Endothelial cell (in vitro differentiated cells): ENCODE measurements at regions not wholly inside any gene's neighbourhood (a gene's known extent, or its start where the extent isn't known, plus 50 kb on each side); places are given as distances from the start of the nearest gene placed in this dataset.

Experiments
- DNase-seq: peaks from one replicate; pipeline ENCODE4 v3.0.0; 2021; ENCODE audit warnings: low spot score
- H3K27ac Mint-ChIP-seq: one replicate; pipeline ENCODE4 v1.8.0; 2021; ENCODE audit warnings: mixed read lengths, inconsistent platforms; ENCODE audit not compliant: unreplicated experiment
- H3K27me3 Mint-ChIP-seq: one replicate; pipeline ENCODE4 v1.8.0; 2021; ENCODE audit warnings: mild to moderate bottlenecking, moderate library complexity, mixed read lengths, inconsistent platforms; ENCODE audit not compliant: unreplicated experiment
- H3K36me3 Mint-ChIP-seq: one replicate; pipeline ENCODE4 v1.8.0; 2021; ENCODE audit warnings: mild to moderate bottlenecking, low read depth, mixed read lengths, inconsistent platforms; ENCODE audit not compliant: unreplicated experiment
- H3K4me1 Mint-ChIP-seq: one replicate; pipeline ENCODE4 v1.8.0; 2021; ENCODE audit warnings: mild to moderate bottlenecking, mixed read lengths, inconsistent platforms; ENCODE audit not compliant: unreplicated experiment
- H3K4me3 Mint-ChIP-seq: one replicate; pipeline ENCODE4 v1.8.0; 2021; ENCODE audit warnings: mild to moderate bottlenecking, mixed read lengths, inconsistent platforms; ENCODE audit not compliant: unreplicated experiment
- H3K9me3 Mint-ChIP-seq: one replicate; pipeline ENCODE4 v1.8.0; 2021; ENCODE audit warnings: mixed read lengths, inconsistent platforms; ENCODE audit not compliant: unreplicated experiment
- CTCF ChIP-seq: fragments of 200-600 bp; sonication (generic); IDR thresholded peaks from one replicate; pipeline ENCODE4 v1.5.0; 2021; ENCODE audit warnings: antibody characterized with exemption; ENCODE audit not compliant: unreplicated experiment

GRCh38 chr6:8958894-8959511 is 523.7 kb upstream of the SLC35B3 start:
- no peak for DNase-seq
- H3K9me3 Mint-ChIP-seq = no peaks in the 10 kb centered on the region
- TF ChIP-seq CTCF = no peak
- H3K27me3 Mint-ChIP-seq = no peaks in the 10 kb centered on the region
- H3K27ac Mint-ChIP-seq = no peak overlapping the region
- H3K4me3 Mint-ChIP-seq = no peak overlapping the region
- H3K36me3 Mint-ChIP-seq = no peaks in the 10 kb centered on the region
- no peaks in the 10 kb centered on the region for H3K4me1 Mint-ChIP-seq

GRCh38 chr6:8953310-8953709 is 518.0 kb upstream of the SLC35B3 start:
- no peak overlapping the region for H3K4me3 Mint-ChIP-seq
- H3K9me3 Mint-ChIP-seq = no peaks in the 10 kb centered on the region
- no peak overlapping the region for H3K27ac Mint-ChIP-seq
- H3K4me1 Mint-ChIP-seq = no peaks in the 10 kb centered on the region
- no peak for TF ChIP-seq CTCF
- no peak for DNase-seq
- H3K36me3 Mint-ChIP-seq = no peaks in the 10 kb centered on the region
- no peaks in the 10 kb centered on the region for H3K27me3 Mint-ChIP-seq

GRCh38 chr6:8948733-8949132 is 513.4 kb upstream of the SLC35B3 start:
- Mint-ChIP-seq H3K4me3 (no peak overlapping the region), H3K36me3 (no peaks in the 10 kb centered on the region), H3K27ac (no peak overlapping the region), H3K27me3 (no peaks in the 10 kb centered on the region), H3K9me3 (no peaks in the 10 kb centered on the region), H3K4me1 (peaks cover 4% of the 10 kb centered on the region)
- no peak for TF ChIP-seq CTCF
- no peak for DNase-seq

GRCh38 chr6:8947900-8948299 is 512.6 kb upstream of the SLC35B3 start:
- no peak overlapping the region for H3K27ac Mint-ChIP-seq
- no peaks in the 10 kb centered on the region for H3K36me3 Mint-ChIP-seq
- no peak for DNase-seq
- no peaks in the 10 kb centered on the region for H3K27me3 Mint-ChIP-seq
- no peak overlapping the region for H3K4me3 Mint-ChIP-seq
- no peak for TF ChIP-seq CTCF
- no peaks in the 10 kb centered on the region for H3K9me3 Mint-ChIP-seq
- peaks cover 4% of the 10 kb centered on the region for H3K4me1 Mint-ChIP-seq

GRCh38 chr6:8944548-8944947 is 509.2 kb upstream of the SLC35B3 start:
- H3K27ac Mint-ChIP-seq = no peak overlapping the region
- no peak for DNase-seq
- no peak for TF ChIP-seq CTCF
- H3K9me3 Mint-ChIP-seq = no peaks in the 10 kb centered on the region
- H3K36me3 Mint-ChIP-seq = no peaks in the 10 kb centered on the region
- no peaks in the 10 kb centered on the region for H3K27me3 Mint-ChIP-seq
- H3K4me3 Mint-ChIP-seq = no peak overlapping the region
- H3K4me1 Mint-ChIP-seq = peaks cover 10% of the 10 kb centered on the region
